Heart left ventricle (tissue), 16 donors: ENCODE measurements at regions not wholly inside any gene's neighbourhood (a gene's known extent, or its start where the extent isn't known, plus 50 kb on each side); places are given as distances from the start of the nearest gene placed in this dataset.

Experiments used
- ATAC-seq, 4 donors: fragments of 200-7000 bp; cut with Tn5 transposase; one replicate each; pipeline ENCODE4 v1.9.1; 2020 to 2022; ENCODE audit warnings: moderate library complexity in 4 of 4, mild to moderate bottlenecking in 3 of 4, moderate number of reproducible peaks in 1 of 4
- DNase-seq, 5 donors: peaks; one replicate each; pipeline ENCODE4 v3.0.0-alpha.2; 2020
- H3K27ac ChIP-seq, 12 donors: fragments of 200-600 bp; sonication (generic) in 4 of 12; one replicate each; pipeline versions ENCODE4 v1.5.0 to v1.8.0; 2016 to 2022; ENCODE audit warnings: mild to moderate bottlenecking in 2 of 12
- H3K27me3 ChIP-seq, 9 donors: fragments of 200-600 bp; sonication (generic) in 2 of 9; one replicate each; pipeline versions ENCODE4 v1.5.1 to v1.8.0; 2016 to 2022; ENCODE audit warnings: mild to moderate bottlenecking in 3 of 9
- H3K36me3 ChIP-seq, 9 donors: fragments of 200-600 bp; sonication (generic) in 2 of 9; one replicate each; pipeline versions ENCODE4 v1.5.0 to v1.8.0; 2018 to 2022; ENCODE audit warnings: mild to moderate bottlenecking in 2 of 9
- H3K4me1 ChIP-seq, 12 donors: fragments of 200-600 bp; sonication (generic) in 4 of 12; one replicate each; pipeline versions ENCODE4 v1.5.0 to v1.8.0; 2016 to 2022; ENCODE audit warnings: mild to moderate bottlenecking in 3 of 12
- H3K4me3 ChIP-seq, 12 donors: fragments of 200-600 bp; sonication (generic) in 4 of 12; one replicate each; pipeline versions ENCODE4 v1.5.0 to v1.8.0; 2017 to 2022; ENCODE audit warnings: mild to moderate bottlenecking in 9 of 12, moderate library complexity in 4 of 12
- H3K9me3 ChIP-seq, 12 donors: fragments of 200-600 bp; sonication (generic) in 4 of 12; one replicate each; pipeline versions ENCODE4 v1.5.0 to v1.8.0; 2016 to 2022; ENCODE audit warnings: mild to moderate bottlenecking in 1 of 12
- POLR2A ChIP-seq, 2 donors: fragments of 450-650 bp; IDR thresholded peaks; one replicate each; pipeline ENCODE4 v1.6.1; 2017; ENCODE audit warnings: antibody characterized with exemption in 2 of 2, mild to moderate bottlenecking in 2 of 2, moderate library complexity in 2 of 2
- WGBS, 4 donors: extraction: QIAGEN DNeasy Blood & Tissue Kit in 2 of 4; methylation state at CpG; one replicate each; pipeline versions ENCODE4 v1.1.5 to v1.1.7; 2013 to 2018; 5-methylcytosine and 5-hydroxymethylcytosine counted together
- intact Hi-C, 10 donors: fragments of 100-400 bp; cut with DNase I; formaldehyde crosslinking; loops; one replicate each; pipeline versions ENCODE4 v1.11.1 to v1.14.2; 2022
- TF ChIP-seq, protein P1 (sequence below), 12 donors: fragments of 200-600 bp; sonication (generic) in 4 of 12; IDR thresholded peaks; one replicate each; pipeline versions ENCODE4 v1.5.0 to v1.8.0; 2018 to 2022; ENCODE audit warnings: antibody characterized with exemption in 12 of 12, mild to moderate bottlenecking in 5 of 12
- donor health status: ischemic (EF 13 %, LVEDD 7.1; RV severe dilation, severe dysfunction).
- donor health status: healthy with polysubstance abuse.
- donor health status: DM: no; HTN: yes; CAD: no.
- donor health status: DM: no; HTN: no; CAD: no.
- donor health status: ischemic (EF 25% LVEDD 6.9; RV normal size, moderate dysfunction).
- donor health status: ischemic (EF 25% LVEDD 5.7; RV mildly dilated, moderate dysfunction).
- donor health status: healthy.
- donor health status: DM: yes; HTN: yes; CAD: no.
- donor health status: ischemic (EF 35%, LVEDD 5.7; RV mildly dilated, moderate dysfunction).
- donor health status: nonischemic (EF 11% LVEDD 7.7; RV severe dilation, severe dysfunction).
- donor health status: DM: yes; HTN: yes; CAD: no.
- donor health status: PGD.
- donor health status: ischemic (EF 29% LVEDD 5.4; RV normal size, mild dysfunction).
- donor health status: nonischemic (EF 23%, LVEDD 6.1; RV moderate dilation, normal function).

DNA sequence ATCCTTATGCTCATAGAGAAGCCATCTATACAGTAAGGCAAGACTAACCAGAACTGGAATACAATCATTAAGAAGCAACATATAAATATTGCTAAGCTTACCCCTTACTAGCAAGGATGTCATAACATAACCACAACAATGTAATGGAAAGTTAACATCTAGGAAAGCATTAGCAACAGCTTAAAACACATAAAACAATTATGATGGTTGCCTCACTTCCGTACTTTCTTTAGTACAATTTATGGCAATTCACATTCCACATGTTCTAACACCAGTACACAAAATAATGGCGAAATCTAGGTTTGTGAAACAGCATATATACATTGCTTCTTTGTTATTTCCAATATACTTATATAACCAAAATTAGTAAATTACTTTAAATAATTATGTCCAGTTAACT is 195.0 kb downstream of the AHR start:
- H3K9me3 ChIP-seq, result no peaks in the 10 kb centered on the region
- no peak overlapping the region for H3K4me3 ChIP-seq
- ATAC-seq, result no peak
- H3K27me3 ChIP-seq, result no peaks in the 10 kb centered on the region
- intact Hi-C loops, result no loop called here
- peaks cover 0 to 4% (median 0%) of the 10 kb centered on the region in 12 donors for H3K4me1 ChIP-seq
- TF ChIP-seq POLR2A (IDR thresholded peaks at IDR 0.05), result no peak
- TF ChIP-seq, protein P1, sequence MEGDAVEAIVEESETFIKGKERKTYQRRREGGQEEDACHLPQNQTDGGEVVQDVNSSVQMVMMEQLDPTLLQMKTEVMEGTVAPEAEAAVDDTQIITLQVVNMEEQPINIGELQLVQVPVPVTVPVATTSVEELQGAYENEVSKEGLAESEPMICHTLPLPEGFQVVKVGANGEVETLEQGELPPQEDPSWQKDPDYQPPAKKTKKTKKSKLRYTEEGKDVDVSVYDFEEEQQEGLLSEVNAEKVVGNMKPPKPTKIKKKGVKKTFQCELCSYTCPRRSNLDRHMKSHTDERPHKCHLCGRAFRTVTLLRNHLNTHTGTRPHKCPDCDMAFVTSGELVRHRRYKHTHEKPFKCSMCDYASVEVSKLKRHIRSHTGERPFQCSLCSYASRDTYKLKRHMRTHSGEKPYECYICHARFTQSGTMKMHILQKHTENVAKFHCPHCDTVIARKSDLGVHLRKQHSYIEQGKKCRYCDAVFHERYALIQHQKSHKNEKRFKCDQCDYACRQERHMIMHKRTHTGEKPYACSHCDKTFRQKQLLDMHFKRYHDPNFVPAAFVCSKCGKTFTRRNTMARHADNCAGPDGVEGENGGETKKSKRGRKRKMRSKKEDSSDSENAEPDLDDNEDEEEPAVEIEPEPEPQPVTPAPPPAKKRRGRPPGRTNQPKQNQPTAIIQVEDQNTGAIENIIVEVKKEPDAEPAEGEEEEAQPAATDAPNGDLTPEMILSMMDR (IDR thresholded peaks at IDR 0.05), result no peak
- 94 to 97% (median 95%) methylated on average over 2 of the region's 2 CpGs for WGBS, 4 donors
- DNase-seq, result no peak
- no peaks in the 10 kb centered on the region for H3K36me3 ChIP-seq
- H3K27ac ChIP-seq, result no peak overlapping the region

DNA sequence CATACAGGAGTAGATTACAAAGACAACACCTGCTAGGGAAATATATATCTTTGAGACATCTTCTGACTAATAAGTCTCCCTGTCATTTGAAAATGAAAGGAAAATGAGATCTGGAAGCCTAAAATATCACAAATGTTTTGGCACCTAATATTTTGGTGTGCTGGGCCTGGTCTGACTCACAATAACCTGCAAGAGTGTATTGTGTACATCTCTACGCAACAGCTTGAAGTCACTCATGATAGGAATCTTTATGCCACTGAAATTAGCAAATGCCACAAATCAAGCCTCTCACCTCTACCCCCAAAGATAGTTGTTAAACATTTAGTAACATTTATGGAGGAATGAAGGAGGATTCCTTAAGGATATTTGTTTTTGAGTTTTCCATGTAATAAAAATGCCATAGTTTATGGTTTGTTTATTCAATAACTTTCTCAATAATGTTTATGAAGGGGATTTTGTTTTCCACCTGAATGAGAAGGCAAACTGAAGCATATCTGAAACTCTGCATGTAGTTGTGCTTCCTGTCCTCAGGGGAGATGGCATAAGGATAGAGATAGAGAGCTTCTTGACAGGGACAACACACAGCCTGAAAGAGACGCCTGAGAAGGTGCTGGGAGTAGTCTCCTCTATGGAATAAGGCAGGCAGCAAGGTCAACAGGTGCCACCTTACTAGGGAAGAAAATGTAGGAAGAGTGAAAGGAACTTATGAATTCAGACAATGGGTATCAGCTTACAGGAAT is 197.4 kb downstream of the AHR start:
- Histone ChIP-seq H3K4me3 (no peak overlapping the region), H3K27ac (no peak overlapping the region), H3K9me3 (no peaks in the 10 kb centered on the region), H3K36me3 (no peaks in the 10 kb centered on the region), H3K27me3 (no peaks in the 10 kb centered on the region), H3K4me1 (peaks cover 0 to 4% (median 0%) of the 10 kb centered on the region in 12 donors)
- no peak for ATAC-seq
- 90 to 94% (median 92%) methylated on average over 2 of the region's 2 CpGs for WGBS, 4 donors
- intact Hi-C loops, result no loop called here
- DNase-seq, result no peak
- TF ChIP-seq, protein P1 (IDR thresholded peaks at IDR 0.05), result no peak
- TF ChIP-seq POLR2A (IDR thresholded peaks at IDR 0.05), result no peak

DNA sequence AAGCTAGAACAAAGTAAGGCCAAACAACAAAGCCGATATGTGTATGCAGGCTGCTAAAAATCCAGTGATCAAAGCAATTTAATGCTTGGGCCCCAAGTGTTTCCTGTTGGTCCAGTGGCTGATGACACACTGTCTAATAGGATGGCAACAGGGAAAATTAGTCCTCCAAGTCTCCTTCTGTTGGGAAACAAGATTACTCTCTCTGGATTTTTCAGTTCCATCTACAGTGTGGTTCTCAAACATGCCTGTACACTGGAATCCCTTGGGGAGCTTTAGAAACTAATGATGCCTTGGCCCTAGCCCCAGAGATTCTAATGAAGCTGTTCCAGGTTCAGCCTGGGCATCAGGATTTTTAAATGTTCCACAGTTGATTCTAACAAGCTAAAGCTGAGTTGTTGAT is 198.7 kb downstream of the AHR start:
- no peaks in the 10 kb centered on the region for H3K9me3 ChIP-seq
- H3K36me3 ChIP-seq, result no peaks in the 10 kb centered on the region
- no peak for TF ChIP-seq POLR2A (IDR thresholded peaks at IDR 0.05)
- TF ChIP-seq, protein P1 (IDR thresholded peaks at IDR 0.05), result no peak
- no peaks in the 10 kb centered on the region for H3K27me3 ChIP-seq
- H3K4me3 ChIP-seq, result no peak overlapping the region
- DNase-seq, result no peak
- ATAC-seq, result no peak
- H3K27ac ChIP-seq, result no peak overlapping the region
- intact Hi-C loops, result no loop called here
- WGBS, 4 donors, result 79 to 95% (median 91%) methylated on average over 1 of the region's 1 CpG
- H3K4me1 ChIP-seq, result peaks cover 0 to 5% (median 0%) of the 10 kb centered on the region in 12 donors

DNA sequence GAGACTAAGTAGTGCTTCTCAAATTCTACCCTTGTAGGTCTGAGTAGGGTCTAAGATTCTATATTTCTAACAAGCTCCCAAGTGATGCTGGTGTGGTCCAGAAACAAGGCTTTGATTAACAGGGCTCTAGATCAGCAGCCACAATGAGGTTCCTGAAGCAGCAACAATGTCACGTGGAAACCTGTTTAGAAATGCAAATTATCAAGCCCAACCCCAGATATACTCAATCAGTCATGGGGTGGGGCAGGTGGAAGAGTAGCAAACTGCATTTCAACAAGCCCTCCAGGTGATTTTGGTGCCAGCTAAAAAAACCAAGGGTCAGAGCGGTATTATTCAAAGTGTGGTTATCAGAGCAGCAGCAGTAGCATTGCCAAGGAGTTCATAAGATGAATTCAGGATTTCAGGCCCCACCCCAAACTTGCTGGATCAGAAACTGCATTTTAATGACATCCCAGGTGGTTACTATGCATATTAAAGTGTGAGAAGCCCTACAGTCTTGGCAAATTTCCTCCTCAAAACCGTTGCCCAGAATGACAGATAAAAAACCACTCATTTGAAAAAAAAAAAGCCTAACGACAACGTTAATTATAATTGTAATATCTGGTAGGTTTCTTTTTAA is 199.2 kb downstream of the AHR start:
- H3K36me3 ChIP-seq, result no peaks in the 10 kb centered on the region
- no peaks in the 10 kb centered on the region for H3K9me3 ChIP-seq
- no peak overlapping the region for H3K4me3 ChIP-seq
- no peaks in the 10 kb centered on the region for H3K27me3 ChIP-seq
- WGBS, 4 donors, result 66 to 76% (median 73%) methylated on average over 5 of the region's 5 CpGs
- H3K27ac ChIP-seq, result no peak overlapping the region
- no peak for ATAC-seq
- no peak for TF ChIP-seq POLR2A (IDR thresholded peaks at IDR 0.05)
- TF ChIP-seq, protein P1 (IDR thresholded peaks at IDR 0.05), result no peak
- intact Hi-C loops, result no loop called here
- DNase-seq, result no peak
- peaks cover 0 to 8% (median 0%) of the 10 kb centered on the region in 12 donors for H3K4me1 ChIP-seq
